Endothelial cell (in vitro differentiated cells): ENCODE measurements at regions not wholly inside any gene's neighbourhood (a gene's known extent, or its start where the extent isn't known, plus 50 kb on each side); places are given as distances from the start of the nearest gene placed in this dataset.

Source experiments
- DNase-seq: peaks from one replicate; pipeline ENCODE4 v3.0.0; 2021; ENCODE audit warnings: low spot score
- H3K27ac Mint-ChIP-seq: one replicate; pipeline ENCODE4 v1.8.0; 2021; ENCODE audit warnings: mixed read lengths, inconsistent platforms; ENCODE audit not compliant: unreplicated experiment
- H3K27me3 Mint-ChIP-seq: one replicate; pipeline ENCODE4 v1.8.0; 2021; ENCODE audit warnings: mild to moderate bottlenecking, moderate library complexity, mixed read lengths, inconsistent platforms; ENCODE audit not compliant: unreplicated experiment
- H3K36me3 Mint-ChIP-seq: one replicate; pipeline ENCODE4 v1.8.0; 2021; ENCODE audit warnings: mild to moderate bottlenecking, low read depth, mixed read lengths, inconsistent platforms; ENCODE audit not compliant: unreplicated experiment
- H3K4me1 Mint-ChIP-seq: one replicate; pipeline ENCODE4 v1.8.0; 2021; ENCODE audit warnings: mild to moderate bottlenecking, mixed read lengths, inconsistent platforms; ENCODE audit not compliant: unreplicated experiment
- H3K4me3 Mint-ChIP-seq: one replicate; pipeline ENCODE4 v1.8.0; 2021; ENCODE audit warnings: mild to moderate bottlenecking, mixed read lengths, inconsistent platforms; ENCODE audit not compliant: unreplicated experiment
- H3K9me3 Mint-ChIP-seq: one replicate; pipeline ENCODE4 v1.8.0; 2021; ENCODE audit warnings: mixed read lengths, inconsistent platforms; ENCODE audit not compliant: unreplicated experiment
- CTCF ChIP-seq: fragments of 200-600 bp; sonication (generic); IDR thresholded peaks from one replicate; pipeline ENCODE4 v1.5.0; 2021; ENCODE audit warnings: antibody characterized with exemption; ENCODE audit not compliant: unreplicated experiment

DNA sequence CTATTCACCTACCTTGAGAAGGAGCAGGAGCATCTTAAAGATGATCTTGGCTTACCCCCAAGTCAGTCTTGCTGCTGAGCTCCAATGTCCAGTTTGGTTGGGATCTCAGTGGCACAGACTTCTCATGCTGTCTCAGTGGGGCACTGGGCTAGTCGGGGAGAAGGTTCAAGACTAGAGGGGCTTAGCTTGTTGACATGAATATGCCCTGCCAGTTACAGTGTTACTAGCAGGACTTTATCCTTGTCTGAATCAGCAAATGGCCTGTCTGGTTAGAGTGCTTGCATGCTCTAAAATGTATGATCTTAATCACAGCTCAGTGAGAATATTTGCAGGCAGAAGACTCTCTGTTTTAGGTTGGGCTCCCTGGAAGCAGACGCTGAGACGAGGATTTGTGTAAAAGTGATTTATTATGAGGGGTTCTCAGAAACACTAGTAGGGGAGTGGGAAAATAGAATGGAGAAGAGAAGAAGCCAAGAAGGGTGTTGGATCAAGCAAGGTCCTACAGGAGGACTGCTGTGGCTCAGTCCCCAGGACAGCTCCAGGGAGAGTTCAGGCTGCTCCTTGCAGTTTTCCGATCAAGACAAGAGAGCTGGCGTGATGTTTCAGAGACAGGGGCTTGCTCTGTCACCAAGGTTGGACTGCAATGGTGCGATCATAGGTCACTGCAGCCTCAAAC lies 150.4 kb upstream of the HS3ST2 start:
- Mint-ChIP-seq H3K4me3 (no peak overlapping the region), H3K36me3 (no peaks in the 10 kb centered on the region), H3K27ac (no peak overlapping the region), H3K4me1 (no peaks in the 10 kb centered on the region), H3K9me3 (no peaks in the 10 kb centered on the region), H3K27me3 (peaks cover 1% of the 10 kb centered on the region)
- no peak for TF ChIP-seq CTCF
- no peak for DNase-seq

GRCh38 chr16:22664132-22664531 lies 149.8 kb upstream of the HS3ST2 start:
- Mint-ChIP-seq H3K9me3 (no peaks in the 10 kb centered on the region), H3K27ac (no peak overlapping the region), H3K36me3 (no peaks in the 10 kb centered on the region), H3K27me3 (peaks cover 1% of the 10 kb centered on the region), H3K4me3 (no peak overlapping the region), H3K4me1 (no peaks in the 10 kb centered on the region)
- TF ChIP-seq CTCF = no peak
- DNase-seq = no peak

GRCh38 chr16:22664561-22664997 lies 149.4 kb upstream of the HS3ST2 start:
- peaks cover 1% of the 10 kb centered on the region for H3K27me3 Mint-ChIP-seq
- no peaks in the 10 kb centered on the region for H3K9me3 Mint-ChIP-seq
- no peak for TF ChIP-seq CTCF
- no peak overlapping the region for H3K4me3 Mint-ChIP-seq
- no peak overlapping the region for H3K27ac Mint-ChIP-seq
- H3K36me3 Mint-ChIP-seq = no peaks in the 10 kb centered on the region
- DNase-seq = no peak
- no peaks in the 10 kb centered on the region for H3K4me1 Mint-ChIP-seq

DNA sequence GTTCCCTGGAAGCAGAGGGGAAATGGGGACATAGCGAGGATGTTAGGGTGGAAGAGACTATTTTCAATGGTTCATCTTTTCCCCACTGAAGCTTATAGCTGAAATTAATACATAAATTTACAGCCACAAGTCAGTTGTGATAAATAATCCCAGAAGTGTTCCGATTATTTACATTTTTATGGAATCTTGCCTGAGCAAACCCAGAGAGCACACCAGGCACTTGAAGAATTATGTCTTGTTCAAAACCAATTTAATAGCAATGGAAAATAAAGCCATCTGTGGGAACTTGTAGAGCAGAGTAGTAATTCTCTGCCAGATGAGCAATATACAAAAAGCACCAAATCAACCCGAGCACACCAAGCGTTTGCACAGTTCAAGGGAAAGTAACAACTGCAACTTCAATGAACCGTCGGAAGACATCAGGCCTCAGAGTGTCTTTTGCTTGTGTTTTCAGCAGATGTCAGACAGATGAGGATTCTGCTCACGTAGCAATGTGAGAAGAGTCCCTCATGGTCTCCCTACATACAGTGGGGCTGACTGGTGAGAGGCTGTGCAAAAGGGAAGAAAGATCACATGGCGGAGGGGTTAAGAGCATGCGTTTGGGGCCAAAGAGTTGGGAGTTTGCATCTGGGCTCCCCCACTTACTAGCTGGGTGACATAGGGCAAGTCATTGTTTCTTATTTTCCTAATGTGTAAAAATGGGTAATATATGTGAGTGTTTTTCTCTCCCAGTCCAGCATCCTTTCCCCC lies 148.7 kb upstream of the HS3ST2 start:
- DNase-seq = no peak
- Mint-ChIP-seq H3K4me1 (no peaks in the 10 kb centered on the region), H3K9me3 (no peaks in the 10 kb centered on the region), H3K27me3 (no peaks in the 10 kb centered on the region), H3K4me3 (no peak overlapping the region), H3K27ac (no peak overlapping the region), H3K36me3 (no peaks in the 10 kb centered on the region)
- no peak for TF ChIP-seq CTCF

DNA sequence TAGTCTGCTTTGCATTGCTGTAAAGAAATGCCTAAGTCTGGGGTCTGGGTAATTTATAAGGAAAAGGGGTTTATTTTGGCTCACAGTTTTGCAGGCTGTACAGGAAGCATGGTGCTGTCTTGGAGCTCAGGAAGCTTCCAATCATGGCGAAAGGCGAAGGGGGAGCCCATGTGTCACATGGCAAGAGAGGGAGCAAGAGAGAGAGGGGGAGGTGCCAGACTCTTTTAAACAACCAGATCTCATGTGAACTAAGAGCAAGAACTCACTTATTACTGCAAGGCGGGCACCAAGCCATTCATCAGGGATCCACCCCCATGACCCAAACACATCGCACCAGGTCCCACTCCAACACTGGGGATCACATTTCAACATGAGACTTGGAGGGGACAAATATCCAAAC lies 148.2 kb upstream of the HS3ST2 start:
- Mint-ChIP-seq H3K27ac (no peak overlapping the region), H3K4me3 (no peak overlapping the region), H3K27me3 (no peaks in the 10 kb centered on the region), H3K9me3 (no peaks in the 10 kb centered on the region), H3K36me3 (no peaks in the 10 kb centered on the region), H3K4me1 (no peaks in the 10 kb centered on the region)
- no peak for TF ChIP-seq CTCF
- DNase-seq = no peak
